GM12864 (cell line): ENCODE measurements at regions not wholly inside any gene's neighbourhood (a gene's known extent, or its start where the extent isn't known, plus 50 kb on each side); places are given as distances from the start of the nearest gene placed in this dataset.
"Not testable (repeated sequence)": the region's sequence is repeated elsewhere in the genome, so short reads cannot be mapped to it uniquely, and the experiment has no call there.

Experiments used
- DNase-seq: peaks from one replicate; pipeline ENCODE4 v3.0.0-alpha.2; 2011; ENCODE audit warnings: low read depth
- H3K4me3 ChIP-seq: 2 replicates; pipeline ENCODE4 v1.5.1; 2011; ENCODE audit warnings: mild to moderate bottlenecking, low read depth, low read length, control low read depth
- CTCF ChIP-seq: IDR thresholded peaks from 2 replicates; pipeline ENCODE4 v1.5.1; 2011; ENCODE audit warnings: low read depth, mild to moderate bottlenecking, moderate library complexity, low read length, control low read depth, inconsistent platforms; ENCODE audit errors: missing control alignments

GRCh38 chr2:132318481-132318880 is 98.1 kb upstream of the GPR39 start:
- not testable (repeated sequence) for H3K4me3 ChIP-seq, DNase-seq

- DNase-seq, H3K4me3 ChIP-seq: not testable (repeated sequence)
These were observed 92.6 kb upstream of the GPR39 start for GRCh38 chr2:132324005-132324404.

- not testable (repeated sequence) for DNase-seq, H3K4me3 ChIP-seq
These were observed 84.1 kb upstream of the GPR39 start for GRCh38 chr2:132332345-132333033.

GRCh38 chr2:132337135-132337534 is 79.5 kb upstream of the GPR39 start:
- H3K4me3 ChIP-seq, DNase-seq: not testable (repeated sequence)

GRCh38 chr2:132337844-132338243 is 78.8 kb upstream of the GPR39 start:
- not testable (repeated sequence) for H3K4me3 ChIP-seq, DNase-seq

- not testable (repeated sequence) for DNase-seq, H3K4me3 ChIP-seq
These were observed 69.4 kb upstream of the GPR39 start for GRCh38 chr2:132347041-132347780.

- peak; percentile 56 for TF ChIP-seq CTCF
- not testable (repeated sequence) for DNase-seq, H3K4me3 ChIP-seq
These were observed 67.4 kb upstream of the GPR39 start for GRCh38 chr2:132349092-132349687.

- not testable (repeated sequence) for DNase-seq, H3K4me3 ChIP-seq
These were observed 64.9 kb upstream of the GPR39 start for GRCh38 chr2:132351668-132352067.

GRCh38 chr2:132352481-132353001 is 64.1 kb upstream of the GPR39 start:
- H3K4me3 ChIP-seq, DNase-seq: not testable (repeated sequence)

GRCh38 chr2:132353380-132353779 is 63.2 kb upstream of the GPR39 start:
- DNase-seq, H3K4me3 ChIP-seq: not testable (repeated sequence)

GRCh38 chr2:132360964-132361363 is 55.6 kb upstream of the GPR39 start:
- not testable (repeated sequence) for DNase-seq, H3K4me3 ChIP-seq

GRCh38 chr2:132361498-132361897 is 55.1 kb upstream of the GPR39 start:
- DNase-seq, H3K4me3 ChIP-seq: not testable (repeated sequence)

- not testable (repeated sequence) for DNase-seq, H3K4me3 ChIP-seq
These were observed 53.3 kb upstream of the GPR39 start for GRCh38 chr2:132363352-132363751.

- not testable (repeated sequence) for H3K4me3 ChIP-seq, DNase-seq
These were observed 50.6 kb upstream of the GPR39 start for GRCh38 chr2:132365963-132366362.
